ENCODE measurements at regions not wholly inside any gene's neighbourhood (a gene's known extent, or its start where the extent isn't known, plus 50 kb on each side); places are given as distances from the start of the nearest gene placed in this dataset.

DNA sequence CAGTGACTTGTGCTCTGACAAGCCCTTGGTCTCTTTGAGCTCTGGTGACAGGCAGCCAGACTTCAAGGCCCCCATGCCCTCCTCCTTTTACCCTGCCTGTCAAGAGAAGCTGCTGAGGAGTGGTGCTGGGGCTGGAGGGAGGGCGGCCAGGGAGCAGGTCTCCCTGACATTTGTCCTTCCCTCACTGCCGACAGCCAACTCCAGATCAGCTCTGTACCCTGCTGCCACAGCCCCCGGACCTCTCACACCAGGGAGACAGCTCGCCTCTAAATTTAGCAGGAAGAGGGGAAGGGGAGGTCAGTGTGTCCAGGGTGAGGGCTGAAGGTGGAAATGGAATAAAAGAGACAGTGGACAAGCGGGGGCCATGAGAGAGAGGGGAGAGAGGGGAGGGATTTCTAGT, 155.8 kb downstream of the TDRD15 start:
- no peak for TF ChIP-seq ZNF324 (tag by site-specific recombination; IDR thresholded peaks at IDR 0.05)
- no peak for TF ChIP-seq ZBTB26 (tag by site-specific recombination; optimal IDR thresholded peaks at IDR 0.05)
- TF ChIP-seq, protein P1, sequence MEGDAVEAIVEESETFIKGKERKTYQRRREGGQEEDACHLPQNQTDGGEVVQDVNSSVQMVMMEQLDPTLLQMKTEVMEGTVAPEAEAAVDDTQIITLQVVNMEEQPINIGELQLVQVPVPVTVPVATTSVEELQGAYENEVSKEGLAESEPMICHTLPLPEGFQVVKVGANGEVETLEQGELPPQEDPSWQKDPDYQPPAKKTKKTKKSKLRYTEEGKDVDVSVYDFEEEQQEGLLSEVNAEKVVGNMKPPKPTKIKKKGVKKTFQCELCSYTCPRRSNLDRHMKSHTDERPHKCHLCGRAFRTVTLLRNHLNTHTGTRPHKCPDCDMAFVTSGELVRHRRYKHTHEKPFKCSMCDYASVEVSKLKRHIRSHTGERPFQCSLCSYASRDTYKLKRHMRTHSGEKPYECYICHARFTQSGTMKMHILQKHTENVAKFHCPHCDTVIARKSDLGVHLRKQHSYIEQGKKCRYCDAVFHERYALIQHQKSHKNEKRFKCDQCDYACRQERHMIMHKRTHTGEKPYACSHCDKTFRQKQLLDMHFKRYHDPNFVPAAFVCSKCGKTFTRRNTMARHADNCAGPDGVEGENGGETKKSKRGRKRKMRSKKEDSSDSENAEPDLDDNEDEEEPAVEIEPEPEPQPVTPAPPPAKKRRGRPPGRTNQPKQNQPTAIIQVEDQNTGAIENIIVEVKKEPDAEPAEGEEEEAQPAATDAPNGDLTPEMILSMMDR (tag by site-specific recombination; IDR thresholded peaks at IDR 0.05): no peak
- no peak for TF ChIP-seq ZNF658 (tag by site-specific recombination; IDR thresholded peaks at IDR 0.05)
- TF ChIP-seq ZNF302 (tag by site-specific recombination; IDR thresholded peaks at IDR 0.05; ENCODE audit: low read depth): no peak
- no peak for TF ChIP-seq BCL11A (tag by site-specific recombination; IDR thresholded peaks at IDR 0.05; ENCODE audit: low read depth)
- TF ChIP-seq ZBTB11 (tag by site-specific recombination; conservative IDR thresholded peaks at IDR 0.05; ENCODE audit: low read depth): no peak
- no peak for TF ChIP-seq ZNF704 (tag by site-specific recombination; IDR thresholded peaks at IDR 0.05)

Data from HEK293 (cell line).